Thyroid gland (tissue), 4 donors: ENCODE measurements at regions not wholly inside any gene's neighbourhood (a gene's known extent, or its start where the extent isn't known, plus 50 kb on each side); places are given as distances from the start of the nearest gene placed in this dataset.

Source experiments
- DNase-seq, 2 donors: peaks; one replicate each; pipeline ENCODE4 v3.0.0-alpha.2; 2019
- H3K27ac ChIP-seq, 3 donors: fragments of 200-600 bp; sonication (generic); 1 replicate in 2 of 3; 2 replicates in 1 of 3; pipeline ENCODE4 v1.5.1; 2016 to 2019; ENCODE audit warnings: mild to moderate bottlenecking in 1 of 3, moderate library complexity in 1 of 3
- H3K27me3 ChIP-seq: fragments of 200-600 bp; sonication (generic); one replicate; pipeline ENCODE4 v1.5.1; 2019
- H3K36me3 ChIP-seq, 2 donors: fragments of 200-600 bp; sonication (generic); one replicate each; pipeline ENCODE4 v1.5.1; 2016 to 2019
- H3K4me1 ChIP-seq, 2 donors: fragments of 200-600 bp; sonication (generic); one replicate each; pipeline ENCODE4 v1.5.1; 2017 to 2019
- H3K4me3 ChIP-seq, 3 donors: fragments of 200-600 bp; sonication (generic); replicated peaks in 1 of 3; 1 replicate in 2 of 3; 2 replicates in 1 of 3; pipeline ENCODE4 v1.5.1; 2016; ENCODE audit warnings: mild to moderate bottlenecking in 1 of 3
- H3K9me3 ChIP-seq: fragments of 200-600 bp; sonication (generic); one replicate; pipeline ENCODE4 v1.5.1; 2017
- CTCF ChIP-seq, 6 experiments: fragments of 200-600 bp in 3 of 6; fragments of 450-650 bp in 3 of 6; sonication (generic) in 3 of 6; IDR thresholded peaks; one replicate each; pipeline ENCODE4 v1.5.1; 2016 to 2019; ENCODE audit warnings: antibody characterized with exemption in 6 of 6, mild to moderate bottlenecking in 2 of 6, inconsistent platforms in 1 of 6, moderate library complexity in 1 of 6
- POLR2A ChIP-seq, 2 donors: fragments of 450-650 bp; IDR thresholded peaks; one replicate each; pipeline ENCODE4 v1.6.1; 2017; ENCODE audit warnings: antibody characterized with exemption in 2 of 2, mild to moderate bottlenecking in 2 of 2, moderate library complexity in 1 of 2
- WGBS, 2 donors: methylation state at CpG; one replicate each; pipeline ENCODE4 v1.1.5; 2017; 5-methylcytosine and 5-hydroxymethylcytosine counted together
- intact Hi-C: fragments of 100-400 bp; cut with DNase I; formaldehyde crosslinking; loops from one replicate; pipeline ENCODE4 v1.15.1; 2023

- Histone ChIP-seq H3K36me3 (no peaks in the 10 kb centered on the region), H3K27me3 (no peaks in the 10 kb centered on the region), H3K4me3 (no peak overlapping the region), H3K27ac (no peak overlapping the region), H3K4me1 (no peaks in the 10 kb centered on the region), H3K9me3 (no peaks in the 10 kb centered on the region)
- intact Hi-C loops = no loop called here
- no peak for DNase-seq
- WGBS, 2 donors = 0 to 92% methylated on average over 1 of the region's 1 CpG
- TF ChIP-seq POLR2A (IDR thresholded peaks at IDR 0.05) (no peak), CTCF (IDR thresholded peaks at IDR 0.05) (no peak)
These were observed 239.4 kb upstream of the BOD1L1 start for GRCh38 chr4:13866881-13867280.

DNA sequence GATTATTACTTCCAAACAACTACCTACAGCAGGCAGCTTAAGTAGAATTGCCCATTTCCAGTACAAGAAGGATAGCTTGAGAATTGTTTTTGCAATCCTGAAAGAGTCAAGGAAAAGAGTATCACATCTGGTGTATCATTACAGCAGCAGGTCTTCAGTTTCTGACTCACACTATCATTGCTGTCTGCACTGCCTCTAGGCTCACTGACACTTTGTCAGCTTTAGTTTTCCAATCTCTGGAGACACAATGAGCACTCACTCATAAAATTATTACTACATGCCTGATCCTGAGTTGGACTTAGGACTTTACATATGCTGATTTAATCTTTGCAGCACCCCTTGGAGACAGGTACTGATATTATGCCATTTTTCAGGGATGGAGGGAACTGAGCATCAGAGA lies 244.6 kb upstream of the BOD1L1 start:
- no peaks in the 10 kb centered on the region for H3K36me3 ChIP-seq
- TF ChIP-seq CTCF (IDR thresholded peaks at IDR 0.05) = no peak
- no peak for TF ChIP-seq POLR2A (IDR thresholded peaks at IDR 0.05)
- no peak for DNase-seq
- no peaks in the 10 kb centered on the region for H3K4me1 ChIP-seq
- H3K4me3 ChIP-seq = no peak overlapping the region
- H3K27ac ChIP-seq = no peak overlapping the region
- no peaks in the 10 kb centered on the region for H3K27me3 ChIP-seq
- H3K9me3 ChIP-seq = no peaks in the 10 kb centered on the region
- intact Hi-C loops = no loop called here

DNA sequence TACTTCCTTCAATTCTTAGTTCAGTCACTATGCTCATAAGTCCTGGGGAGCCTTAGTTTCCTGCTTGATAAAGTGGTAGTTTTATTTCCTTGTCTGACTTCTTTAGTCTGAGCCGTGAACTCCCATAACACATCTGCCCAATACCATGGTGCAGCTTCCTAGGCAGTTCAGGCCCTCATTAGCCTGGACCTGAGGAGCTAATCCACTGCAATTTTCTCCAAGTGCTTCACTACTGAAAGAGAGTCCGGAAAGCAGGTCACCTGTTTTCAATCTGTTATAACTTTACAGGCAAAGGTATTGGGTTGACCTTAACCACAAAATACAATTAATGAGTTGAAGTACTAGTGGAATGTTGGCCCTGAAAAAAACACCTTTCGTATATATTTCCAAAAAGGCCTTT lies 245.4 kb upstream of the BOD1L1 start:
- intact Hi-C loops = no loop called here
- Histone ChIP-seq H3K4me3 (no peak overlapping the region), H3K27me3 (no peaks in the 10 kb centered on the region), H3K27ac (no peak overlapping the region), H3K9me3 (no peaks in the 10 kb centered on the region), H3K4me1 (no peaks in the 10 kb centered on the region), H3K36me3 (no peaks in the 10 kb centered on the region)
- 66 to 67% methylated on average over 3 of the region's 3 CpGs for WGBS, 2 donors
- no peak for TF ChIP-seq POLR2A (IDR thresholded peaks at IDR 0.05)
- TF ChIP-seq CTCF (IDR thresholded peaks at IDR 0.05) = no peak
- no peak for DNase-seq

GRCh38 chr4:13875181-13875580 lies 247.7 kb upstream of the BOD1L1 start:
- 89% methylated on average over 1 of the region's 1 CpG for WGBS, 2 donors
- Histone ChIP-seq H3K9me3 (no peaks in the 10 kb centered on the region), H3K4me1 (no peaks in the 10 kb centered on the region), H3K27ac (no peak overlapping the region), H3K4me3 (no peak overlapping the region), H3K27me3 (no peaks in the 10 kb centered on the region), H3K36me3 (no peaks in the 10 kb centered on the region)
- DNase-seq = no peak
- intact Hi-C loops = no loop called here
- no peak for TF ChIP-seq POLR2A (IDR thresholded peaks at IDR 0.05)
- no peak for TF ChIP-seq CTCF (IDR thresholded peaks at IDR 0.05)

DNA sequence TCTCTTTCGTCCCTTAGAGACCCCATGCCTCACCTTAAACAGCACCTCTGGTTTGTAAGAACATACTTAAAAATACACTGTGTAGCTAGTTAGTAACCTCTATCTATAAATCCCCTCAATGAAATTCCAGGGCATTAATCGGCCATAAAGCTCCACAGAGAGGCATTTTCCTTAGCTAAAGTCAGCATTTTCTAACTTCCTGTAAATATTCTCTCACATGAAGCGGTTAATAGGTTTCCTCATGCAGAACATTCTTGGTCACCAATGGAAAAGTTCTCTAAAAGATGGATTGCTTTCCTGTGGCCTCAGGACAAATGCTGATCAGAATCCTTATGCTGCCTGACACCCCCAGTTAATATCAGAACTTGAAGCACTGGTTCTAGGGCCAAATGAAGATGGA lies 248.6 kb upstream of the BOD1L1 start:
- no peak overlapping the region for H3K27ac ChIP-seq
- WGBS, 2 donors = 58 to 60% methylated on average over 3 of the region's 3 CpGs
- intact Hi-C loops = no loop called here
- TF ChIP-seq CTCF (IDR thresholded peaks at IDR 0.05) = no peak
- TF ChIP-seq POLR2A (IDR thresholded peaks at IDR 0.05) = no peak
- DNase-seq = no peak
- H3K27me3 ChIP-seq = no peaks in the 10 kb centered on the region
- no peaks in the 10 kb centered on the region for H3K36me3 ChIP-seq
- H3K9me3 ChIP-seq = no peaks in the 10 kb centered on the region
- no peaks in the 10 kb centered on the region for H3K4me1 ChIP-seq
- no peak overlapping the region for H3K4me3 ChIP-seq
